Small intestine (tissue), 7 donors: ENCODE measurements at regions not wholly inside any gene's neighbourhood (a gene's known extent, or its start where the extent isn't known, plus 50 kb on each side); places are given as distances from the start of the nearest gene placed in this dataset.
"Not testable (repeated sequence)": the region's sequence is repeated elsewhere in the genome, so short reads cannot be mapped to it uniquely, and the experiment has no call there.

Experiments used
- DNase-seq, 2 donors: peaks; one replicate each; pipeline versions ENCODE4 v3.0.0 to v3.0.0-alpha.2; 2013
- FAIRE-seq: peaks from 2 replicates; lab custom pipeline; 2012; peaks lifted over from hg19 to GRCh38; lab: Jason Lieb, UNC
- H3K27ac ChIP-seq, 3 donors: one replicate each; pipeline ENCODE4 v1.5.1; 2013; ENCODE audit warnings: low read length in 2 of 3, mild to moderate bottlenecking in 2 of 3, control low read depth in 1 of 3, inconsistent platforms in 1 of 3, low read depth in 1 of 3, moderate library complexity in 1 of 3
- H3K27me3 ChIP-seq, 3 donors: one replicate each; pipeline ENCODE4 v1.6.1; 2013; ENCODE audit warnings: low read length in 3 of 3, inconsistent platforms in 1 of 3; ENCODE audit not compliant: control insufficient read depth in 3 of 3, insufficient read depth in 3 of 3
- H3K36me3 ChIP-seq, 3 donors: one replicate each; pipeline ENCODE4 v1.6.1; 2013; ENCODE audit warnings: low read length in 3 of 3, inconsistent platforms in 1 of 3, low read depth in 1 of 3, mild to moderate bottlenecking in 1 of 3, moderate library complexity in 1 of 3; ENCODE audit not compliant: control insufficient read depth in 3 of 3, insufficient read depth in 2 of 3
- H3K4me1 ChIP-seq, 3 donors: one replicate each; pipeline ENCODE4 v1.6.1; 2013; ENCODE audit warnings: low read length in 2 of 3, inconsistent platforms in 1 of 3, low read depth in 1 of 3, mild to moderate bottlenecking in 1 of 3, moderate library complexity in 1 of 3; ENCODE audit not compliant: control insufficient read depth in 3 of 3, insufficient read depth in 2 of 3
- H3K4me3 ChIP-seq, 3 donors: one replicate each; pipeline ENCODE4 v1.5.1; 2013; ENCODE audit warnings: low read length in 3 of 3, control low read depth in 1 of 3, inconsistent platforms in 1 of 3, low read depth in 1 of 3, mild to moderate bottlenecking in 1 of 3, moderate library complexity in 1 of 3
- H3K9me3 ChIP-seq, 2 donors: one replicate each; pipeline ENCODE4 v1.6.1; 2013; ENCODE audit warnings: low read depth in 1 of 2, low read length in 1 of 2; ENCODE audit not compliant: control insufficient read depth in 2 of 2, insufficient read depth in 1 of 2
- WGBS, 3 donors: extraction: QIAGEN DNeasy Blood & Tissue Kit; methylation state at CpG; one replicate each; pipeline ENCODE4 v1.1.7; 2013; 5-methylcytosine and 5-hydroxymethylcytosine counted together
- donor health status: healthy with polysubstance abuse.
- donor health status: control.
- donor health status: control.
- donor health status: Bipolar disorder and iron deficiency.
- donor health status: healthy.

DNA sequence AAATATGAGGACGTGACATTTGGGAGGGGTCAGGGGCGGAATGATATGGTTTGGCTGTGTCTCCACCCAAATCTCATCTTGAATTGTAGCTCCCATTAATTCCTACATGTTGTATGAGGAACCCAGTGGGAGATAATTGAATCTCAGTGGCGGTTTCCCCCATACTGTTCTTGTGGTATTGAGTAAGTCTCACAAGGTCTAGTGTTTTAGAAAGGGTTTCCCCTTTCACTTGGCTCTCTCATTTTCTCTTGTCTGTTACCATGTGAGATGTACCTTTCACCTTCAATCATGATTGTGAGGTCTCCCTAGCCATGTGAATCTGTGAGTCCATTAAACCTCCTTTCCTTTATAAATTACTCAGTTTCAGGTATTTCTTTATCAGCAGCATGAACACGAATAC, 663.6 kb upstream of the CHRM3 start:
- no peak for FAIRE-seq
- 75 to 76% (median 75%) methylated on average over 4 of the region's 4 CpGs for WGBS, 3 donors

DNA sequence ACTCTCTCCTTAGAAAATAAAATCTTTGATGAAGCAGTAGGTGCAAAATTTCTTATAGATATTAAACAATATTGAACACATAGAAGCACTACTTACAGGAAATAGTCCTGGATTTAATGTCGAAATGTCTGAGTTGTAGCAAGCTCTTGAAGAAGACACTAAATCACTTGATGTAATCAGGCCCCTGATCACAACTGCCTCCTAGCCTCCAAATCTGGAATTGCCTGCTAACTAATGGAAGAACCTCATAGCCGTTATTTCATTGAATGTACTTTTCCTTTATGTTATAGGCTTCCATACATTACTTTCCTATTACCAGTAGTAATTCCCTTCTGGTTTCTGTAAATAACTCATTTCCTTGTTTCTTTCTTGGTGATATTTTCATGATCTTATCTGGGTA, 675.7 kb upstream of the CHRM3 start:
- Histone ChIP-seq H3K36me3 (no peaks in the 10 kb centered on the region), H3K9me3 (no peaks in the 10 kb centered on the region), H3K4me3 (no peak overlapping the region), H3K27me3 (no peaks in the 10 kb centered on the region), H3K27ac (no peak overlapping the region), H3K4me1 (no peaks in the 10 kb centered on the region)
- no peak for FAIRE-seq
- no peak for DNase-seq
- WGBS, 3 donors: 62 to 80% (median 78%) methylated on average over 2 of the region's 2 CpGs

More for the DNA sequence above, 663.6 kb upstream of the CHRM3 start:
- Histone ChIP-seq H3K4me1 (no peaks in the 10 kb centered on the region), H3K36me3 (no peaks in the 10 kb centered on the region), H3K27ac (no peak overlapping the region), H3K4me3 (no peak overlapping the region), H3K27me3 (no peaks in the 10 kb centered on the region), H3K9me3 (no peaks in the 10 kb centered on the region)
- DNase-seq: no peak

DNA sequence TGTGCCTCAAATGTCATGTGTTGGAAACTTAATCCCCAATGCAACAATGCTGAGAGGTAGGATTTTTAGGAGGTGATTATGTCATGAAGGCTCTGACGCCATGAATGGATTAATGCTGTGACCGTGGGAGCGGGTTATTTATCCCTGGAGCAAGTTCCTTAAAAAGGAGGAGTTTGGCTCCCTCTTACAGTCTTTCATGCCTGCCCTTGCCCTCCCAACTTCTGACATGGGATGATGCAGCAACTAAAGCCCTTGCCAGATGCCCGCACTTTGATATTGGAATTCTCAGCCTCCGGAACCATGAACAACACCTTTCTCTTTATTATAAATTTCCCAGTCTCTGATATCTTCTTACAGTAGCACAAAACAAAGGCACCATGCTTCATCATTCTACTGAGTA, 685.3 kb upstream of the CHRM3 start:
- Histone ChIP-seq H3K36me3 (no peaks in the 10 kb centered on the region), H3K4me3 (no peak overlapping the region), H3K27ac (no peak overlapping the region), H3K9me3 (no peaks in the 10 kb centered on the region), H3K27me3 (no peaks in the 10 kb centered on the region), H3K4me1 (no peaks in the 10 kb centered on the region)
- FAIRE-seq (no peak), DNase-seq (no peak)
- WGBS, 3 donors: 90 to 94% (median 92%) methylated on average over 5 of the region's 5 CpGs

DNA sequence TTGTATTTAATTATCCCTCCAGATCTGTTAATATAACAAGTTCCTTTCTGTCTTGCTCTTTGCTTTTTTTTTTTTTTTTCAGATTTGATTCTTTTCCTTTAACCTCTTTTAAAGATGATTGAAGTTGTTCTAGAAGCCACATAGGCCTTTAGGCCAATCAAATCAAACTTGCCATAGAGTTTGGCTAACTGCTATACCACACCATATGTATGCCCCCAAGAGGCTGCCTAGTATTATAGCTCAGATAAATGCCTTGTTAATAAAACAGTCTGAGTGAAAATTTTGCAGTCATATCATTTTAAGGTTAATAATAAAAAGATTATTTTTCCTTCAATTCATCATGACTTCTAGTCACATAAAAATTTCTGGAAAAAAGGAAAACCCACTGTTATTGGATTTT, 696.0 kb upstream of the CHRM3 start:
- H3K36me3 ChIP-seq: no peaks in the 10 kb centered on the region
- DNase-seq: no peak
- no peaks in the 10 kb centered on the region for H3K9me3 ChIP-seq
- no peaks in the 10 kb centered on the region for H3K27me3 ChIP-seq
- FAIRE-seq: no peak
- H3K27ac ChIP-seq: no peak overlapping the region
- no peak overlapping the region for H3K4me3 ChIP-seq
- no peaks in the 10 kb centered on the region for H3K4me1 ChIP-seq

DNA sequence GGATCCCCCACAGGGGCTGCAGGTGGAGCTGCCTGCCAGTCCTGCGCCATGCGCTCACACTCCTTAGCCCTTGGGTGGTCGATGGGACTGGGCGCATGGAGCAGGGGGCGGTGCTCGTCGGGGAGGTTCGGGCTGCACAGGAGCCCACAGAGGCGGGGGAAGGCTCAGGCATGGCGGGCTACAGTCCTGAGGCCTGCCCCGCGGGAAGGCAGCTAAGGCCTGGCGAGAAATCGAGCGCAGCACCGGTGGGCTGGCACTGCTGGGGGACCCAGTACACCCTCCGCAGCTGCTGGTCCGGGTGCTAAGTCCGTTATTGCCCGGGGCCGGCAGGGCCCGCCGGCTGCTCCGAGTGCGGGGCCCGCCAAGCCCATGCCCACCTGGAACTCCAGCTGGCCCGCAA, 701.8 kb upstream of the CHRM3 start:
- H3K4me1 ChIP-seq, DNase-seq, H3K27me3 ChIP-seq, H3K36me3 ChIP-seq, H3K9me3 ChIP-seq, H3K4me3 ChIP-seq, FAIRE-seq, H3K27ac ChIP-seq: not testable (repeated sequence)
- WGBS, 3 donors: 94 to 99% (median 96%) methylated on average over 22 to 27 of the region's 27 CpGs

DNA sequence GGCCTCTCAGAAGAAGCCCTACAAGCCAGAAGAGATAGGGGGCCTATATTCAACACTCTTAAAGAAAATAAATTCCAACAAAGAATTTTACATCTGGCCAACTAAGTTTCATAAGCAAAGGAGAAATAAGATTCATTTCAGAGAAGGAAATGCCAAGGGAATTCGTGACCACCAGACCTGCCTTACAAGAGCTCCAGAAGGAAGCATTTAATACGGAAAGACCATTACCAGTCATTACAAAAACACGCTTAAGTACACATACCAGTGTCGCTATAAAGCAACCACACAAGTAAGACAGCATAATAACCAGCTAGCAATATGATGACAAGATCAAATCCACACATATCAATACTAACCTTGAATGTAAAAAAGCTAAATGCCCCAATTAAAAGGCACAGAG, 704.9 kb upstream of the CHRM3 start:
- no peak for FAIRE-seq
- H3K27ac ChIP-seq: no peak overlapping the region

DNA sequence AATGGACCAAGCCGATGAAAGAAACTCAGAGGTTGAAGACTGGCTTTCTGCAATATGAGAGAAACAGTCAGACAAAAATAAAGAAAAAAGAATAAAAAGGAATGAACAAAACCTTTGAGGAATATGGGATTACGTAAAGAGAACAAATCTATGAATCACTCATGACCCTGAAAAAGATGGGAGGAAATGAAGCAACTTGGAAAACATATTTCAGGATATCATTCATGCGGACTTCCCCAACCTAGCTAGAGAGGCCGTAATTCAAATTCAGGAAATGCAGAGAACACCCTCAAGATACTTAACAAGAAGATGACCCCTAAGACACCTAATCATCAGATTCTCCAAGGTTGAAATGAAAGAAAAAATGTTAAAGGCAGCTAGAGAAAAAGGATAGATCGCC, 705.3 kb upstream of the CHRM3 start:
- Histone ChIP-seq H3K27ac (no peak overlapping the region), H3K27me3 (no peaks in the 10 kb centered on the region), H3K9me3 (no peaks in the 10 kb centered on the region), H3K4me3 (no peak overlapping the region), H3K4me1 (no peaks in the 10 kb centered on the region), H3K36me3 (no peaks in the 10 kb centered on the region)
- DNase-seq: no peak
- 85 to 90% (median 90%) methylated on average over 5 of the region's 5 CpGs for WGBS, 3 donors
- FAIRE-seq: no peak

More for the DNA sequence above, 704.9 kb upstream of the CHRM3 start:
- Histone ChIP-seq H3K27me3 (no peaks in the 10 kb centered on the region), H3K36me3 (no peaks in the 10 kb centered on the region), H3K4me1 (no peaks in the 10 kb centered on the region), H3K9me3 (no peaks in the 10 kb centered on the region), H3K4me3 (no peak overlapping the region)
- WGBS, 3 donors: 87 to 92% (median 88%) methylated on average over 4 of the region's 4 CpGs
- no peak for DNase-seq

DNA sequence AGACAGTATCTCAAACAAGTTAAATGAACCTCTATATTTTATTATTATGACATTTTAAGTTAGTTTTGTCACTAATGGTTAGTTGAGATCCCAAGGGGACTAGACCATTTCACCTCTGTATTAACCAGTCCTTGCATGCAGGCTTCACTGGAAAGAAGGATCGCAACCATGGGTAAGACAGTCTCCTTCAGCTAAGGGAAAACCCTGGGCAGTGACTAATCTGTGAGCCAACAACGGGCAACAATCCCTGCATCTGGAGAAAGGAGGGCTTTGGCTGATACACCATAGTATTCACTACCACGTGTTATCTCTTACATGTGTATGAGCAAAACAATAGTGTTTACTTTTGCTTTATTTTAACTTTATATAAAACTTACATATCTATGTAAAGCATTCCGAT, 708.8 kb upstream of the CHRM3 start:
- 82 to 88% (median 83%) methylated on average over 4 of the region's 4 CpGs for WGBS, 3 donors

DNA sequence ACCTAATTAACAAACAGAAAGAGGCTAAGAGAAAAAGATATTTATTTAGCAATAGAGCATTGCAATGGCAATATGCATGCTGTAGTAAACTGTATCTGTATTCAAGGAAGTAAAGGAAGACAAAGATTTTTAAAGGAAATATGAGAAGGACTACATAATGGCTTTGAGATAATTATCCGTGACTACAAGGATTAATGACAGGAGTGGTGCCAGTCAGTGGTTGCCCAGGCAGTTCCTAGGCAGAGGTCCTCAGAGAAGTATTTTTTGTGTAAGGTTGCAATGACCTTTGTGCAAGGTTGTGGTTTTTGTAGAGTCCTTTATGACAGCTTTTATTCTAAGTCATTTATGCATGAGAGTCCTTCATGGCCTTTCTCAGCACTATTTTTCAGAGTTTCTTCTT, 711.1 kb upstream of the CHRM3 start:
- Histone ChIP-seq H3K4me1 (no peaks in the 10 kb centered on the region), H3K36me3 (no peaks in the 10 kb centered on the region), H3K9me3 (no peaks in the 10 kb centered on the region), H3K27ac (no peak overlapping the region), H3K27me3 (no peaks in the 10 kb centered on the region), H3K4me3 (no peak overlapping the region)
- FAIRE-seq (no peak), DNase-seq (no peak)
- WGBS, 3 donors: 23 to 48% (median 47%) methylated on average over 1 of the region's 1 CpG

More for the DNA sequence above, 708.8 kb upstream of the CHRM3 start:
- FAIRE-seq (no peak), DNase-seq (no peak)
- H3K36me3 ChIP-seq: no peaks in the 10 kb centered on the region
- no peak overlapping the region for H3K4me3 ChIP-seq
- no peaks in the 10 kb centered on the region for H3K9me3 ChIP-seq
- no peak overlapping the region for H3K27ac ChIP-seq
- no peaks in the 10 kb centered on the region for H3K27me3 ChIP-seq
- no peaks in the 10 kb centered on the region for H3K4me1 ChIP-seq
